Transverse colon (tissue), 3 donors: ENCODE measurements at regions not wholly inside any gene's neighbourhood (a gene's known extent, or its start where the extent isn't known, plus 50 kb on each side); places are given as distances from the start of the nearest gene placed in this dataset.

Source experiments
- EP300 ChIP-seq: sonication (generic); formaldehyde crosslinking; IDR thresholded peaks from one replicate; pipeline ENCODE4 v1.6.1; 2017; ENCODE audit warnings: antibody characterized with exemption, low read depth
- POLR2A ChIP-seq: fragments of 450-650 bp; IDR thresholded peaks from one replicate; pipeline ENCODE4 v1.6.1; 2016; ENCODE audit warnings: antibody characterized with exemption, mild to moderate bottlenecking, moderate library complexity
- TF ChIP-seq, protein P1 (sequence below), 5 experiments: fragments of 200-600 bp in 3 of 5; fragments of 450-650 bp in 2 of 5; sonication (generic) in 3 of 5; IDR thresholded peaks; 1 replicate in 2 of 5; 2 replicates in 3 of 5; pipeline ENCODE4 v1.5.1; 2016 to 2017; ENCODE audit warnings: antibody characterized with exemption in 5 of 5, inconsistent platforms in 3 of 5, mild to moderate bottlenecking in 2 of 5, moderate library complexity in 1 of 5

DNA sequence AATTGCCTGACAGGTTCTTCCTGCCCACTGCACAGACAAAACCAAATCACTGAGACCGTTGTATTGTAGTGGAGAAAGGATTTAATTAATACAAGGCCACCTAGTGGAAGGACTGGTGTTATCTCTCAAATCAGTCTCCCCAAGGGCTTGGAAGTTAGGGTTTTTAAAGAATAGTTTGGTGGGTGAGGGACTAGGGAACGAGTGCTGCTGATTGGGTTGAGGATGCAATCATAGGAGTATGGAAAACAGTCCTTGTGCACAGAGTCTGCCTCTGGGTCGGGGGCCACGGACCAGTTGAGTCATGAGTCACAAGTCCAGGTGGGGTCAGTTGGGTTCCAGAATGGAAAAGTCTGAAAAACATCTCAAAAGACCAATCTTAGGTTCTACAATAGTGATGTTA, 89.1 kb downstream of the B3GNT2 start:
- TF ChIP-seq EP300: no peak
- TF ChIP-seq, protein P1, sequence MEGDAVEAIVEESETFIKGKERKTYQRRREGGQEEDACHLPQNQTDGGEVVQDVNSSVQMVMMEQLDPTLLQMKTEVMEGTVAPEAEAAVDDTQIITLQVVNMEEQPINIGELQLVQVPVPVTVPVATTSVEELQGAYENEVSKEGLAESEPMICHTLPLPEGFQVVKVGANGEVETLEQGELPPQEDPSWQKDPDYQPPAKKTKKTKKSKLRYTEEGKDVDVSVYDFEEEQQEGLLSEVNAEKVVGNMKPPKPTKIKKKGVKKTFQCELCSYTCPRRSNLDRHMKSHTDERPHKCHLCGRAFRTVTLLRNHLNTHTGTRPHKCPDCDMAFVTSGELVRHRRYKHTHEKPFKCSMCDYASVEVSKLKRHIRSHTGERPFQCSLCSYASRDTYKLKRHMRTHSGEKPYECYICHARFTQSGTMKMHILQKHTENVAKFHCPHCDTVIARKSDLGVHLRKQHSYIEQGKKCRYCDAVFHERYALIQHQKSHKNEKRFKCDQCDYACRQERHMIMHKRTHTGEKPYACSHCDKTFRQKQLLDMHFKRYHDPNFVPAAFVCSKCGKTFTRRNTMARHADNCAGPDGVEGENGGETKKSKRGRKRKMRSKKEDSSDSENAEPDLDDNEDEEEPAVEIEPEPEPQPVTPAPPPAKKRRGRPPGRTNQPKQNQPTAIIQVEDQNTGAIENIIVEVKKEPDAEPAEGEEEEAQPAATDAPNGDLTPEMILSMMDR (IDR thresholded peaks at IDR 0.05): no peak
- TF ChIP-seq POLR2A: no peak
